Activated CD4-positive, alpha-beta T cell treated with anti-CD3 and anti-CD28 coated beads, Interleukin-2, amount 10 ng/mL, durations not matched to agents 24 days and 14 days (primary cell): ENCODE measurements at regions not wholly inside any gene's neighbourhood (a gene's known extent, or its start where the extent isn't known, plus 50 kb on each side); places are given as distances from the start of the nearest gene placed in this dataset.
"Not testable (repeated sequence)": the region's sequence is repeated elsewhere in the genome, so short reads cannot be mapped to it uniquely, and the experiment has no call there.

Experiments used
- DNase-seq: peaks from one replicate; pipeline ENCODE4 v3.0.0; 2022
- H3K27ac Mint-ChIP-seq: one replicate; pipeline ENCODE4 v1.8.0; 2022; ENCODE audit warnings: mild to moderate bottlenecking, mixed read lengths
- H3K27me3 Mint-ChIP-seq: one replicate; pipeline ENCODE4 v1.8.0; 2022; ENCODE audit warnings: mixed read lengths
- H3K36me3 Mint-ChIP-seq: one replicate; pipeline ENCODE4 v1.8.0; 2022; ENCODE audit warnings: low read depth, mild to moderate bottlenecking, mixed read lengths
- H3K4me1 Mint-ChIP-seq: one replicate; pipeline ENCODE4 v1.8.0; 2021; ENCODE audit warnings: mixed read lengths
- H3K4me3 Mint-ChIP-seq: one replicate; pipeline ENCODE4 v1.8.0; 2022; ENCODE audit warnings: mild to moderate bottlenecking, moderate library complexity, mixed read lengths
- H3K9me3 Mint-ChIP-seq: one replicate; pipeline ENCODE4 v1.8.0; 2021; ENCODE audit warnings: mixed read lengths
- intact Hi-C: fragments of 100-400 bp; cut with micrococcal nuclease; formaldehyde crosslinking; loops from one replicate; pipeline ENCODE4 v1.15.1; 2023

GRCh38 chr10:64745565-64745964, 1224.4 kb downstream of the REEP3 start:
- no peaks in the 10 kb centered on the region for H3K36me3 Mint-ChIP-seq
- no peaks in the 10 kb centered on the region for H3K4me1 Mint-ChIP-seq
- no peak overlapping the region for H3K27ac Mint-ChIP-seq
- intact Hi-C loops, result no loop called here
- no peaks in the 10 kb centered on the region for H3K27me3 Mint-ChIP-seq
- no peaks in the 10 kb centered on the region for H3K9me3 Mint-ChIP-seq
- no peak for DNase-seq
- no peak overlapping the region for H3K4me3 Mint-ChIP-seq

- intact Hi-C loops, result no loop called here
- DNase-seq, result no peak
- Mint-ChIP-seq H3K27ac (no peak overlapping the region), H3K36me3 (no peaks in the 10 kb centered on the region), H3K4me3 (no peak overlapping the region), H3K9me3 (no peaks in the 10 kb centered on the region), H3K4me1 (no peaks in the 10 kb centered on the region), H3K27me3 (no peaks in the 10 kb centered on the region)
Measured at GRCh38 chr10:64750672-64751071, 1229.5 kb downstream of the REEP3 start.

GRCh38 chr10:64753516-64753915, 1232.3 kb downstream of the REEP3 start:
- Mint-ChIP-seq H3K36me3 (no peaks in the 10 kb centered on the region), H3K9me3 (no peaks in the 10 kb centered on the region), H3K27ac (no peak overlapping the region), H3K27me3 (no peaks in the 10 kb centered on the region), H3K4me3 (no peak overlapping the region), H3K4me1 (no peaks in the 10 kb centered on the region)
- DNase-seq, result no peak
- intact Hi-C loops, result no loop called here

GRCh38 chr10:64760371-64760770, 1239.2 kb downstream of the REEP3 start:
- Mint-ChIP-seq H3K4me1 (no peaks in the 10 kb centered on the region), H3K36me3 (no peaks in the 10 kb centered on the region)
- no peak for DNase-seq

GRCh38 chr10:64762861-64763260, 1241.7 kb downstream of the REEP3 start:
- intact Hi-C loops, result no loop called here
- no peaks in the 10 kb centered on the region for H3K9me3 Mint-ChIP-seq
- no peak overlapping the region for H3K4me3 Mint-ChIP-seq
- H3K36me3 Mint-ChIP-seq, result no peaks in the 10 kb centered on the region
- no peaks in the 10 kb centered on the region for H3K4me1 Mint-ChIP-seq
- no peak overlapping the region for H3K27ac Mint-ChIP-seq
- H3K27me3 Mint-ChIP-seq, result no peaks in the 10 kb centered on the region
- DNase-seq, result no peak

More at GRCh38 chr10:64760371-64760770, 1239.2 kb downstream of the REEP3 start:
- Mint-ChIP-seq H3K27me3 (no peaks in the 10 kb centered on the region), H3K27ac (no peak overlapping the region), H3K9me3 (no peaks in the 10 kb centered on the region), H3K4me3 (no peak overlapping the region)
- intact Hi-C loops, result no loop called here

- no peak for DNase-seq
- Mint-ChIP-seq H3K27ac (no peak overlapping the region), H3K4me3 (no peak overlapping the region), H3K27me3 (no peaks in the 10 kb centered on the region), H3K4me1 (no peaks in the 10 kb centered on the region), H3K9me3 (no peaks in the 10 kb centered on the region), H3K36me3 (no peaks in the 10 kb centered on the region)
- intact Hi-C loops, result no loop called here
Measured at GRCh38 chr10:64765498-64765897, 1244.3 kb downstream of the REEP3 start.

GRCh38 chr10:64771253-64772050, 1250.3 kb downstream of the REEP3 start:
- H3K27ac Mint-ChIP-seq, result no peak overlapping the region
- H3K4me1 Mint-ChIP-seq, result no peaks in the 10 kb centered on the region
- DNase-seq, result no peak
- no peaks in the 10 kb centered on the region for H3K36me3 Mint-ChIP-seq
- intact Hi-C loops, result no loop called here
- H3K27me3 Mint-ChIP-seq, result no peaks in the 10 kb centered on the region
- H3K9me3 Mint-ChIP-seq, result no peaks in the 10 kb centered on the region
- H3K4me3 Mint-ChIP-seq, result no peak overlapping the region

GRCh38 chr10:64773357-64773756, 1252.2 kb downstream of the REEP3 start:
- H3K27me3 Mint-ChIP-seq, result no peaks in the 10 kb centered on the region
- H3K4me3 Mint-ChIP-seq, result no peak overlapping the region
- DNase-seq, result no peak
- H3K36me3 Mint-ChIP-seq, result no peaks in the 10 kb centered on the region
- intact Hi-C loops, result no loop called here
- no peak overlapping the region for H3K27ac Mint-ChIP-seq
- no peaks in the 10 kb centered on the region for H3K9me3 Mint-ChIP-seq
- H3K4me1 Mint-ChIP-seq, result no peaks in the 10 kb centered on the region

GRCh38 chr10:64784451-64784850, 1263.2 kb downstream of the REEP3 start:
- H3K27me3 Mint-ChIP-seq, H3K27ac Mint-ChIP-seq, H3K4me3 Mint-ChIP-seq, H3K36me3 Mint-ChIP-seq, H3K9me3 Mint-ChIP-seq, intact Hi-C loops, DNase-seq, H3K4me1 Mint-ChIP-seq: not testable (repeated sequence)

- Mint-ChIP-seq H3K4me3 (no peak overlapping the region), H3K9me3 (no peaks in the 10 kb centered on the region), H3K4me1 (no peaks in the 10 kb centered on the region), H3K36me3 (no peaks in the 10 kb centered on the region), H3K27me3 (no peaks in the 10 kb centered on the region), H3K27ac (no peak overlapping the region)
- intact Hi-C loops, result no loop called here
- no peak for DNase-seq
Measured at GRCh38 chr10:64785816-64786215, 1264.6 kb downstream of the REEP3 start.

GRCh38 chr10:64786989-64787388, 1265.8 kb downstream of the REEP3 start:
- H3K4me1 Mint-ChIP-seq, result no peaks in the 10 kb centered on the region
- H3K27ac Mint-ChIP-seq, result no peak overlapping the region
- H3K9me3 Mint-ChIP-seq, result no peaks in the 10 kb centered on the region
- H3K27me3 Mint-ChIP-seq, result no peaks in the 10 kb centered on the region
- H3K36me3 Mint-ChIP-seq, result no peaks in the 10 kb centered on the region
- H3K4me3 Mint-ChIP-seq, result no peak overlapping the region
- intact Hi-C loops, result no loop called here
- DNase-seq, result no peak

GRCh38 chr10:64795847-64796246, 1274.6 kb downstream of the REEP3 start:
- peaks cover under 1% of the 10 kb centered on the region for H3K9me3 Mint-ChIP-seq
- H3K4me1 Mint-ChIP-seq, result no peaks in the 10 kb centered on the region
- intact Hi-C loops, result no loop called here
- H3K27ac Mint-ChIP-seq, result no peak overlapping the region
- H3K4me3 Mint-ChIP-seq, result no peak overlapping the region
- no peaks in the 10 kb centered on the region for H3K27me3 Mint-ChIP-seq
- no peak for DNase-seq
- no peaks in the 10 kb centered on the region for H3K36me3 Mint-ChIP-seq

GRCh38 chr10:64798297-64798696, 1277.1 kb downstream of the REEP3 start:
- DNase-seq, result no peak
- H3K4me3 Mint-ChIP-seq, result no peak overlapping the region
- H3K36me3 Mint-ChIP-seq, result no peaks in the 10 kb centered on the region
- no peaks in the 10 kb centered on the region for H3K27me3 Mint-ChIP-seq
- H3K4me1 Mint-ChIP-seq, result no peaks in the 10 kb centered on the region
- intact Hi-C loops, result no loop called here
- H3K27ac Mint-ChIP-seq, result no peak overlapping the region
- H3K9me3 Mint-ChIP-seq, result peaks cover 3% of the 10 kb centered on the region

- DNase-seq, H3K9me3 Mint-ChIP-seq, H3K36me3 Mint-ChIP-seq, H3K4me3 Mint-ChIP-seq, H3K4me1 Mint-ChIP-seq, H3K27ac Mint-ChIP-seq, H3K27me3 Mint-ChIP-seq, intact Hi-C loops: not testable (repeated sequence)
Measured at GRCh38 chr10:64808233-64808632, 1287.0 kb downstream of the REEP3 start.

- H3K27ac Mint-ChIP-seq, intact Hi-C loops, H3K27me3 Mint-ChIP-seq, H3K4me3 Mint-ChIP-seq, H3K9me3 Mint-ChIP-seq, H3K36me3 Mint-ChIP-seq, DNase-seq, H3K4me1 Mint-ChIP-seq: not testable (repeated sequence)
Measured at GRCh38 chr10:64810046-64810445, 1288.8 kb downstream of the REEP3 start.
